ENCODE measurements at regions not wholly inside any gene's neighbourhood (a gene's known extent, or its start where the extent isn't known, plus 50 kb on each side); places are given as distances from the start of the nearest gene placed in this dataset.

GRCh38 chr2:151056870-151057269, 204.8 kb downstream of the RBM43 start:
- 80% methylated on average over 1 of the region's 1 CpG for WGBS (ENCODE audit: insufficient coverage, low lambda C conversion rate)
- H3K27me3 ChIP-seq (ENCODE audit: control insufficient read depth, insufficient read depth, low read length): peaks cover 2% of the 10 kb centered on the region
- H3K4me1 ChIP-seq (ENCODE audit: control insufficient read depth, insufficient read depth, low read length): no peaks in the 10 kb centered on the region
- no peak for DNase-seq
- H3K9me3 ChIP-seq (ENCODE audit: control insufficient read depth, low read depth, low read length): no peaks in the 10 kb centered on the region
- no peak overlapping the region for H3K4me3 ChIP-seq (ENCODE audit: low read length)
- no peaks in the 10 kb centered on the region for H3K36me3 ChIP-seq (ENCODE audit: control insufficient read depth, insufficient read depth, low read length)
- H3K27ac ChIP-seq (ENCODE audit: low read length): no peak overlapping the region

- DNase-seq: no peak
- WGBS (ENCODE audit: insufficient coverage, low lambda C conversion rate): no CpG with 5 or more reads among the region's 1 CpG
- Histone ChIP-seq H3K9me3 (ENCODE audit: control insufficient read depth, low read depth, low read length) (no peaks in the 10 kb centered on the region), H3K4me3 (ENCODE audit: low read length) (no peak overlapping the region), H3K4me1 (ENCODE audit: control insufficient read depth, insufficient read depth, low read length) (peaks cover 4% of the 10 kb centered on the region), H3K27me3 (ENCODE audit: control insufficient read depth, insufficient read depth, low read length) (no peaks in the 10 kb centered on the region), H3K27ac (ENCODE audit: low read length) (no peak overlapping the region), H3K36me3 (ENCODE audit: control insufficient read depth, insufficient read depth, low read length) (no peaks in the 10 kb centered on the region)
Observed at GRCh38 chr2:151053661-151053990, 208.0 kb downstream of the RBM43 start.

- H3K9me3 ChIP-seq (ENCODE audit: control insufficient read depth, low read depth, low read length): no peaks in the 10 kb centered on the region
- no peaks in the 10 kb centered on the region for H3K36me3 ChIP-seq (ENCODE audit: control insufficient read depth, insufficient read depth, low read length)
- no peak overlapping the region for H3K4me3 ChIP-seq (ENCODE audit: low read length)
- H3K4me1 ChIP-seq (ENCODE audit: control insufficient read depth, insufficient read depth, low read length): peaks cover 4% of the 10 kb centered on the region
- 100% methylated on average over 1 of the region's 1 CpG for WGBS (ENCODE audit: insufficient coverage, low lambda C conversion rate)
- no peaks in the 10 kb centered on the region for H3K27me3 ChIP-seq (ENCODE audit: control insufficient read depth, insufficient read depth, low read length)
- no peak for DNase-seq
- H3K27ac ChIP-seq (ENCODE audit: low read length): no peak overlapping the region
Observed at GRCh38 chr2:151052850-151053660, 208.6 kb downstream of the RBM43 start.

GRCh38 chr2:151051574-151052220, 210.0 kb downstream of the RBM43 start:
- H3K27me3 ChIP-seq (ENCODE audit: control insufficient read depth, insufficient read depth, low read length): no peaks in the 10 kb centered on the region

GRCh38 chr2:151049746-151050145, 211.9 kb downstream of the RBM43 start:
- H3K27ac ChIP-seq (ENCODE audit: low read length): no peak overlapping the region
- DNase-seq: peak; percentile 16 to 57
- no peak overlapping the region for H3K4me3 ChIP-seq (ENCODE audit: low read length)
- H3K27me3 ChIP-seq (ENCODE audit: control insufficient read depth, insufficient read depth, low read length): no peaks in the 10 kb centered on the region
- H3K9me3 ChIP-seq (ENCODE audit: control insufficient read depth, low read depth, low read length): no peaks in the 10 kb centered on the region
- H3K4me1 ChIP-seq (ENCODE audit: control insufficient read depth, insufficient read depth, low read length): peaks cover 4% of the 10 kb centered on the region
- H3K36me3 ChIP-seq (ENCODE audit: control insufficient read depth, insufficient read depth, low read length): no peaks in the 10 kb centered on the region
- WGBS (ENCODE audit: insufficient coverage, low lambda C conversion rate): no CpG with 5 or more reads among the region's 1 CpG

More at GRCh38 chr2:151051574-151052220, 210.0 kb downstream of the RBM43 start:
- H3K27ac ChIP-seq (ENCODE audit: low read length): no peak overlapping the region
- peaks cover 4% of the 10 kb centered on the region for H3K4me1 ChIP-seq (ENCODE audit: control insufficient read depth, insufficient read depth, low read length)
- peak in 1 of 2 donors; percentile 20 for DNase-seq
- H3K4me3 ChIP-seq (ENCODE audit: low read length): no peak overlapping the region
- H3K36me3 ChIP-seq (ENCODE audit: control insufficient read depth, insufficient read depth, low read length): no peaks in the 10 kb centered on the region
- 60% methylated on average over 1 of the region's 2 CpGs for WGBS (ENCODE audit: insufficient coverage, low lambda C conversion rate)
- H3K9me3 ChIP-seq (ENCODE audit: control insufficient read depth, low read depth, low read length): no peaks in the 10 kb centered on the region

- H3K9me3 ChIP-seq (ENCODE audit: control insufficient read depth, low read depth, low read length): no peaks in the 10 kb centered on the region
- no peak overlapping the region for H3K27ac ChIP-seq (ENCODE audit: low read length)
- WGBS (ENCODE audit: insufficient coverage, low lambda C conversion rate): 90% methylated on average over 5 of the region's 6 CpGs
- no peak overlapping the region for H3K4me3 ChIP-seq (ENCODE audit: low read length)
- DNase-seq: no peak
- no peaks in the 10 kb centered on the region for H3K36me3 ChIP-seq (ENCODE audit: control insufficient read depth, insufficient read depth, low read length)
- peaks cover 4% of the 10 kb centered on the region for H3K4me1 ChIP-seq (ENCODE audit: control insufficient read depth, insufficient read depth, low read length)
- H3K27me3 ChIP-seq (ENCODE audit: control insufficient read depth, insufficient read depth, low read length): no peaks in the 10 kb centered on the region
Observed at GRCh38 chr2:151048331-151049054, 213.2 kb downstream of the RBM43 start.

- no peak for DNase-seq
- Histone ChIP-seq H3K9me3 (ENCODE audit: control insufficient read depth, low read depth, low read length) (no peaks in the 10 kb centered on the region), H3K4me1 (ENCODE audit: control insufficient read depth, insufficient read depth, low read length) (no peaks in the 10 kb centered on the region), H3K27me3 (ENCODE audit: control insufficient read depth, insufficient read depth, low read length) (peaks cover 3% of the 10 kb centered on the region), H3K36me3 (ENCODE audit: control insufficient read depth, insufficient read depth, low read length) (no peaks in the 10 kb centered on the region), H3K4me3 (ENCODE audit: low read length) (no peak overlapping the region), H3K27ac (ENCODE audit: low read length) (no peak overlapping the region)
- WGBS (ENCODE audit: insufficient coverage, low lambda C conversion rate): no CpG with 5 or more reads among the region's 5 CpGs
Observed at GRCh38 chr2:151043484-151043883, 218.2 kb downstream of the RBM43 start.

GRCh38 chr2:151042964-151043363, 218.7 kb downstream of the RBM43 start:
- DNase-seq: no peak
- H3K4me3 ChIP-seq (ENCODE audit: low read length): no peak overlapping the region
- no peaks in the 10 kb centered on the region for H3K4me1 ChIP-seq (ENCODE audit: control insufficient read depth, insufficient read depth, low read length)
- no peak overlapping the region for H3K27ac ChIP-seq (ENCODE audit: low read length)
- 100% methylated on average over 1 of the region's 2 CpGs for WGBS (ENCODE audit: insufficient coverage, low lambda C conversion rate)
- H3K36me3 ChIP-seq (ENCODE audit: control insufficient read depth, insufficient read depth, low read length): no peaks in the 10 kb centered on the region
- H3K9me3 ChIP-seq (ENCODE audit: control insufficient read depth, low read depth, low read length): no peaks in the 10 kb centered on the region
- peaks cover 3% of the 10 kb centered on the region for H3K27me3 ChIP-seq (ENCODE audit: control insufficient read depth, insufficient read depth, low read length)

- H3K27ac ChIP-seq (ENCODE audit: low read length): no peak overlapping the region
- peaks cover 3% of the 10 kb centered on the region for H3K27me3 ChIP-seq (ENCODE audit: control insufficient read depth, insufficient read depth, low read length)
- H3K36me3 ChIP-seq (ENCODE audit: control insufficient read depth, insufficient read depth, low read length): no peaks in the 10 kb centered on the region
- no peaks in the 10 kb centered on the region for H3K9me3 ChIP-seq (ENCODE audit: control insufficient read depth, low read depth, low read length)
- H3K4me1 ChIP-seq (ENCODE audit: control insufficient read depth, insufficient read depth, low read length): no peaks in the 10 kb centered on the region
- WGBS (ENCODE audit: insufficient coverage, low lambda C conversion rate): 100% methylated on average over 1 of the region's 3 CpGs
- no peak overlapping the region for H3K4me3 ChIP-seq (ENCODE audit: low read length)
- no peak for DNase-seq
Observed at GRCh38 chr2:151040039-151040438, 221.6 kb downstream of the RBM43 start.

GRCh38 chr2:151038516-151038915, 223.1 kb downstream of the RBM43 start:
- peaks cover 3% of the 10 kb centered on the region for H3K27me3 ChIP-seq (ENCODE audit: control insufficient read depth, insufficient read depth, low read length)
- 67% methylated on average over 1 of the region's 6 CpGs for WGBS (ENCODE audit: insufficient coverage, low lambda C conversion rate)
- DNase-seq: no peak
- no peak overlapping the region for H3K4me3 ChIP-seq (ENCODE audit: low read length)
- no peaks in the 10 kb centered on the region for H3K9me3 ChIP-seq (ENCODE audit: control insufficient read depth, low read depth, low read length)
- H3K36me3 ChIP-seq (ENCODE audit: control insufficient read depth, insufficient read depth, low read length): no peaks in the 10 kb centered on the region
- no peaks in the 10 kb centered on the region for H3K4me1 ChIP-seq (ENCODE audit: control insufficient read depth, insufficient read depth, low read length)
- H3K27ac ChIP-seq (ENCODE audit: low read length): no peak overlapping the region
